ENCODE measurements at regions not wholly inside any gene's neighbourhood (a gene's known extent, or its start where the extent isn't known, plus 50 kb on each side); places are given as distances from the start of the nearest gene placed in this dataset.

GRCh38 chr5:30447431-30447830, 746.1 kb upstream of the CDH6 start:
- TF ChIP-seq, protein P1, sequence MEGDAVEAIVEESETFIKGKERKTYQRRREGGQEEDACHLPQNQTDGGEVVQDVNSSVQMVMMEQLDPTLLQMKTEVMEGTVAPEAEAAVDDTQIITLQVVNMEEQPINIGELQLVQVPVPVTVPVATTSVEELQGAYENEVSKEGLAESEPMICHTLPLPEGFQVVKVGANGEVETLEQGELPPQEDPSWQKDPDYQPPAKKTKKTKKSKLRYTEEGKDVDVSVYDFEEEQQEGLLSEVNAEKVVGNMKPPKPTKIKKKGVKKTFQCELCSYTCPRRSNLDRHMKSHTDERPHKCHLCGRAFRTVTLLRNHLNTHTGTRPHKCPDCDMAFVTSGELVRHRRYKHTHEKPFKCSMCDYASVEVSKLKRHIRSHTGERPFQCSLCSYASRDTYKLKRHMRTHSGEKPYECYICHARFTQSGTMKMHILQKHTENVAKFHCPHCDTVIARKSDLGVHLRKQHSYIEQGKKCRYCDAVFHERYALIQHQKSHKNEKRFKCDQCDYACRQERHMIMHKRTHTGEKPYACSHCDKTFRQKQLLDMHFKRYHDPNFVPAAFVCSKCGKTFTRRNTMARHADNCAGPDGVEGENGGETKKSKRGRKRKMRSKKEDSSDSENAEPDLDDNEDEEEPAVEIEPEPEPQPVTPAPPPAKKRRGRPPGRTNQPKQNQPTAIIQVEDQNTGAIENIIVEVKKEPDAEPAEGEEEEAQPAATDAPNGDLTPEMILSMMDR (IDR thresholded peaks at IDR 0.05): no peak
- no peak for TF ChIP-seq POLR2A (IDR thresholded peaks at IDR 0.05; ENCODE audit: low read depth)
